ENCODE measurements at regions not wholly inside any gene's neighbourhood (a gene's known extent, or its start where the extent isn't known, plus 50 kb on each side); places are given as distances from the start of the nearest gene placed in this dataset.

GRCh38 chr1:59144959-59145358 is 151.9 kb upstream of the FGGY start:
- Histone ChIP-seq H3K79me2 (ENCODE audit: control insufficient read depth, insufficient read depth, low read length) (no peaks in the 10 kb centered on the region), H3K4me2 (ENCODE audit: control insufficient read depth, extremely low read depth, insufficient read depth, low read depth, low read length) (no peak overlapping the region), H3K4me1 (ENCODE audit: control insufficient read depth, extremely low read depth, insufficient read depth, low read length) (peaks cover 41% of the 10 kb centered on the region), H3K36me3 (ENCODE audit: control insufficient read depth in 2 of 2, extremely low read depth in 1 of 2, insufficient read depth in 2 of 2, low read length in 2 of 2) (no peaks in the 10 kb centered on the region), H3K9me1 (ENCODE audit: control insufficient read depth, extremely low read depth, insufficient read depth, low read length) (no peaks in the 10 kb centered on the region), H4K20me1 (ENCODE audit: control insufficient read depth, extremely low read depth, insufficient read depth, low read length) (no peaks in the 10 kb centered on the region), H3K9me3 (ENCODE audit: control insufficient read depth, low read depth, low read length) (no peaks in the 10 kb centered on the region), H2AFZ (ENCODE audit: control insufficient read depth, low read length) (no peak overlapping the region), H3K9ac (ENCODE audit: control insufficient read depth, extremely low read depth, insufficient read depth, low read length) (no peak overlapping the region), H3K4me3 (ENCODE audit: control insufficient read depth in 2 of 3, extremely low read depth in 1 of 3, insufficient read depth in 2 of 3, low read depth in 1 of 3, low read length in 3 of 3) (no peak overlapping the region), H3K27ac (ENCODE audit: control insufficient read depth, insufficient read depth, low read length) (no peak overlapping the region), H3K27me3 (ENCODE audit: control insufficient read depth, extremely low read depth, insufficient read depth, low read length) (no peaks in the 10 kb centered on the region)
- TF ChIP-seq CTCF (optimal IDR thresholded peaks at IDR 0.05 in 1 of 3, IDR thresholded peaks at IDR 0.05 in 1 of 3, conservative IDR thresholded peaks at IDR 0.05 in 1 of 3; ENCODE audit: extremely low read depth in 1 of 3, insufficient read depth in 2 of 3, low read length in 3 of 3) (no peak), EZH2 (IDR thresholded peaks at IDR 0.05; ENCODE audit: low read length) (no peak)
- FAIRE-seq (no peak), DNase-seq (ENCODE audit: low read depth, low spot score) (no peak)
- dilution Hi-C loops (cut with MboI; ENCODE audit: extremely low pct_ligation_motif_present, low sequenced_read_pairs), result no loop called here

DNA sequence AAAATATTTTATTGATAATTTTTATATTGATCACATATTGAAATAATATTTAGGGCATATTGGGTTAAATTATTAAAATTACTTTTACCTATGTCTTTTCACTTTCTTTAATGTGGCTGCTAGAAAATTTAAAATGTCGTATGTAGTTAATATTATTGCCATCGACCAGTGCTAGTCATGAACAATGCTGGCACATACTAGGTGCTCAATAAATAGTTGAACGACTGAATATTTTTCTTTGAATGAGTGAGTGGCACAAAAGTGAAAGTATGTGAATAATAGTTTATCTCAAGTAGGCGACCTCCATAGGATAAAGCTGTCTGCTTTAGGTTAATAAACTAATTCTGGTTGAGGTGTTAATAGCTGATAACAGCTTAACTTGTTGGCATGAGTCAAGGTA is 150.8 kb upstream of the FGGY start:
- H4K20me1 ChIP-seq (ENCODE audit: control insufficient read depth, extremely low read depth, insufficient read depth, low read length), result no peaks in the 10 kb centered on the region
- peaks cover 47% of the 10 kb centered on the region for H3K4me1 ChIP-seq (ENCODE audit: control insufficient read depth, extremely low read depth, insufficient read depth, low read length)
- no peaks in the 10 kb centered on the region for H3K9me1 ChIP-seq (ENCODE audit: control insufficient read depth, extremely low read depth, insufficient read depth, low read length)
- H3K27me3 ChIP-seq (ENCODE audit: control insufficient read depth, extremely low read depth, insufficient read depth, low read length), result no peaks in the 10 kb centered on the region
- DNase-seq (ENCODE audit: low read depth, low spot score) (no peak), FAIRE-seq (no peak)
- dilution Hi-C loops (cut with MboI; ENCODE audit: extremely low pct_ligation_motif_present, low sequenced_read_pairs), result no loop called here
- peak overlapping the region in 1 of 3 experiments; percentile 58 for H3K4me3 ChIP-seq (ENCODE audit: control insufficient read depth in 2 of 3, extremely low read depth in 1 of 3, insufficient read depth in 2 of 3, low read depth in 1 of 3, low read length in 3 of 3)
- no peaks in the 10 kb centered on the region for H3K36me3 ChIP-seq (ENCODE audit: control insufficient read depth in 2 of 2, extremely low read depth in 1 of 2, insufficient read depth in 2 of 2, low read length in 2 of 2)
- peak overlapping the region; percentile 87 for H3K4me2 ChIP-seq (ENCODE audit: control insufficient read depth, extremely low read depth, insufficient read depth, low read depth, low read length)
- H2AFZ ChIP-seq (ENCODE audit: control insufficient read depth, low read length), result no peak overlapping the region
- TF ChIP-seq EZH2 (IDR thresholded peaks at IDR 0.05; ENCODE audit: low read length), result no peak
- H3K79me2 ChIP-seq (ENCODE audit: control insufficient read depth, insufficient read depth, low read length), result no peaks in the 10 kb centered on the region
- no peak overlapping the region for H3K27ac ChIP-seq (ENCODE audit: control insufficient read depth, insufficient read depth, low read length)
- H3K9ac ChIP-seq (ENCODE audit: control insufficient read depth, extremely low read depth, insufficient read depth, low read length), result no peak overlapping the region
- no peaks in the 10 kb centered on the region for H3K9me3 ChIP-seq (ENCODE audit: control insufficient read depth, low read depth, low read length)

- H3K4me1 ChIP-seq (ENCODE audit: control insufficient read depth, extremely low read depth, insufficient read depth, low read length), result peaks cover 48% of the 10 kb centered on the region
- H3K27ac ChIP-seq (ENCODE audit: control insufficient read depth, insufficient read depth, low read length), result peak overlapping the region; percentile 62
- H3K9me3 ChIP-seq (ENCODE audit: control insufficient read depth, low read depth, low read length), result no peaks in the 10 kb centered on the region
- peaks cover 3% of the 10 kb centered on the region for H3K9me1 ChIP-seq (ENCODE audit: control insufficient read depth, extremely low read depth, insufficient read depth, low read length)
- H3K79me2 ChIP-seq (ENCODE audit: control insufficient read depth, insufficient read depth, low read length), result no peaks in the 10 kb centered on the region
- FAIRE-seq (no peak), DNase-seq (ENCODE audit: low read depth, low spot score) (no peak)
- dilution Hi-C loops (cut with MboI; ENCODE audit: extremely low pct_ligation_motif_present, low sequenced_read_pairs), result no loop called here
- H3K4me2 ChIP-seq (ENCODE audit: control insufficient read depth, extremely low read depth, insufficient read depth, low read depth, low read length), result peak overlapping the region; percentile 87
- peak overlapping the region; percentile 72 for H3K9ac ChIP-seq (ENCODE audit: control insufficient read depth, extremely low read depth, insufficient read depth, low read length)
- no peaks in the 10 kb centered on the region for H4K20me1 ChIP-seq (ENCODE audit: control insufficient read depth, extremely low read depth, insufficient read depth, low read length)
- H3K36me3 ChIP-seq (ENCODE audit: control insufficient read depth in 2 of 2, extremely low read depth in 1 of 2, insufficient read depth in 2 of 2, low read length in 2 of 2), result no peaks in the 10 kb centered on the region
- peak overlapping the region; percentile 13 to 58 (median 51) for H3K4me3 ChIP-seq (ENCODE audit: control insufficient read depth in 2 of 3, extremely low read depth in 1 of 3, insufficient read depth in 2 of 3, low read depth in 1 of 3, low read length in 3 of 3)
- TF ChIP-seq EZH2 (IDR thresholded peaks at IDR 0.05; ENCODE audit: low read length) (no peak), CTCF (optimal IDR thresholded peaks at IDR 0.05 in 1 of 3, IDR thresholded peaks at IDR 0.05 in 1 of 3, conservative IDR thresholded peaks at IDR 0.05 in 1 of 3; ENCODE audit: extremely low read depth in 1 of 3, insufficient read depth in 2 of 3, low read length in 3 of 3) (peak in 1 of 3 experiments; percentile 11)
- H3K27me3 ChIP-seq (ENCODE audit: control insufficient read depth, extremely low read depth, insufficient read depth, low read length), result no peaks in the 10 kb centered on the region
- H2AFZ ChIP-seq (ENCODE audit: control insufficient read depth, low read length), result peak overlapping the region; percentile 94
Observed at GRCh38 chr1:59146651-59147358, 150.1 kb upstream of the FGGY start.
